Colonic mucosa (tissue), 4 donors: ENCODE measurements at regions not wholly inside any gene's neighbourhood (a gene's known extent, or its start where the extent isn't known, plus 50 kb on each side); places are given as distances from the start of the nearest gene placed in this dataset.

Experiments
- DNase-seq: peaks from one replicate; pipeline ENCODE4 v3.0.0-alpha.2; 2020
- H3K27ac ChIP-seq: fragments of 200-600 bp; one replicate; pipeline ENCODE4 v1.8.0; 2021
- H3K27me3 ChIP-seq: fragments of 200-600 bp; one replicate; pipeline ENCODE4 v1.8.0; 2021
- H3K36me3 ChIP-seq: fragments of 200-600 bp; one replicate; pipeline ENCODE4 v1.8.0; 2021
- H3K4me1 ChIP-seq: fragments of 200-600 bp; one replicate; pipeline ENCODE4 v1.8.0; 2021; ENCODE audit warnings: mild to moderate bottlenecking
- H3K4me3 ChIP-seq: fragments of 200-600 bp; one replicate; pipeline ENCODE4 v1.8.0; 2021
- H3K9ac ChIP-seq, 2 donors: one replicate each; pipeline ENCODE4 v1.7.0; 2013; ENCODE audit warnings: control low read depth in 2 of 2, low read depth in 2 of 2, low read length in 2 of 2
- H3K9me3 ChIP-seq: fragments of 200-600 bp; one replicate; pipeline ENCODE4 v1.8.0; 2021
- CTCF ChIP-seq: fragments of 200-600 bp; IDR thresholded peaks from one replicate; pipeline ENCODE4 v1.8.0; 2022; ENCODE audit warnings: antibody characterized with exemption, mild to moderate bottlenecking
- intact Hi-C: fragments of 100-400 bp; cut with DNase I; formaldehyde crosslinking; loops from one replicate; pipeline ENCODE4 v1.14.1; 2022
- donor health status: healthy.
- donor health status: DM: no; HTN: no; CAD: no.
- donor health status: DM: no; HTN: no; CAD: no.

GRCh38 chr22:27125539-27125938 lies 468.2 kb downstream of the MIAT start:
- H3K27me3 ChIP-seq = no peaks in the 10 kb centered on the region
- no peak for DNase-seq
- no peak overlapping the region for H3K4me3 ChIP-seq
- H3K27ac ChIP-seq = no peak overlapping the region
- H3K4me1 ChIP-seq = no peaks in the 10 kb centered on the region
- H3K9ac ChIP-seq = no peak overlapping the region
- no peak for TF ChIP-seq CTCF
- no peaks in the 10 kb centered on the region for H3K9me3 ChIP-seq
- no peaks in the 10 kb centered on the region for H3K36me3 ChIP-seq
- intact Hi-C loops = no loop called here

GRCh38 chr22:27127911-27128310 lies 470.5 kb downstream of the MIAT start:
- no peak for DNase-seq
- Histone ChIP-seq H3K27me3 (no peaks in the 10 kb centered on the region), H3K9ac (no peak overlapping the region), H3K27ac (no peak overlapping the region), H3K36me3 (no peaks in the 10 kb centered on the region), H3K4me1 (no peaks in the 10 kb centered on the region), H3K9me3 (no peaks in the 10 kb centered on the region), H3K4me3 (no peak overlapping the region)
- no peak for TF ChIP-seq CTCF
- intact Hi-C loops = no loop called here

GRCh38 chr22:27128461-27129085 lies 471.2 kb downstream of the MIAT start:
- Histone ChIP-seq H3K36me3 (no peaks in the 10 kb centered on the region), H3K9ac (no peak overlapping the region), H3K4me3 (no peak overlapping the region), H3K4me1 (no peaks in the 10 kb centered on the region), H3K27me3 (no peaks in the 10 kb centered on the region), H3K9me3 (no peaks in the 10 kb centered on the region), H3K27ac (no peak overlapping the region)
- no peak for DNase-seq
- no peak for TF ChIP-seq CTCF
- intact Hi-C loops = no loop called here

- no peak overlapping the region for H3K27ac ChIP-seq
Observed at GRCh38 chr22:27129266-27129665, 471.9 kb downstream of the MIAT start.

GRCh38 chr22:27130906-27131305 lies 473.5 kb downstream of the MIAT start:
- TF ChIP-seq CTCF = no peak
- DNase-seq = no peak
- intact Hi-C loops = no loop called here
- Histone ChIP-seq H3K9ac (no peak overlapping the region), H3K4me1 (no peaks in the 10 kb centered on the region), H3K4me3 (no peak overlapping the region), H3K36me3 (no peaks in the 10 kb centered on the region), H3K9me3 (no peaks in the 10 kb centered on the region), H3K27me3 (no peaks in the 10 kb centered on the region), H3K27ac (no peak overlapping the region)

More at GRCh38 chr22:27129266-27129665, 471.9 kb downstream of the MIAT start:
- H3K27me3 ChIP-seq = no peaks in the 10 kb centered on the region
- H3K9me3 ChIP-seq = no peaks in the 10 kb centered on the region
- no peak for DNase-seq
- no peak for TF ChIP-seq CTCF
- no peaks in the 10 kb centered on the region for H3K4me1 ChIP-seq
- no peak overlapping the region for H3K4me3 ChIP-seq
- intact Hi-C loops = no loop called here
- H3K9ac ChIP-seq = no peak overlapping the region
- no peaks in the 10 kb centered on the region for H3K36me3 ChIP-seq
